Hypothalamus (tissue), 51 donors: ENCODE measurements at regions not wholly inside any gene's neighbourhood (a gene's known extent, or its start where the extent isn't known, plus 50 kb on each side); places are given as distances from the start of the nearest gene placed in this dataset.
"Not testable (repeated sequence)": the region's sequence is repeated elsewhere in the genome, so short reads cannot be mapped to it uniquely, and the experiment has no call there.

Experiments
- DNase-seq, 51 donors: peaks; one replicate each; lab custom pipeline; 2025; lab: John Stamatoyannopoulos, UW

DNA sequence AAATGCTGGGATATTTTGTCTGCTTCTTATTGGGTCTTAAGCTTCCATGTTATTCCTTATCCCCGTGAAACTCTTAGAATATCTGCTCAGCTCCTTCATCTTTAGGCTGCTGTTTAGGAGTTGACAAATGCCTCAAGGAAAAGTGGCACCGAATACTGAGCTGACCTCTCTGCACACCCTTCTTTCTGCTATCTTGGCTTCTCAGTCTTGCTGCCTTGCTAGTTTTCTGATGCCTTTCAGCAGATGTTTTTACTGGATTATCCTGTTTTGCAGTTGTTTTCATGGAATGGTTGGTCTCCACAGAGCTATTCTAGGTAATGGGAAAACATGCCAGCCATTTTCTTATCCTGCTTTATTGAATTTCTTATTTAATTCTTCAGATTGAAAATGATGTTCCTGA, 86.3 kb downstream of the GYPE start:
- no peak for DNase-seq

DNA sequence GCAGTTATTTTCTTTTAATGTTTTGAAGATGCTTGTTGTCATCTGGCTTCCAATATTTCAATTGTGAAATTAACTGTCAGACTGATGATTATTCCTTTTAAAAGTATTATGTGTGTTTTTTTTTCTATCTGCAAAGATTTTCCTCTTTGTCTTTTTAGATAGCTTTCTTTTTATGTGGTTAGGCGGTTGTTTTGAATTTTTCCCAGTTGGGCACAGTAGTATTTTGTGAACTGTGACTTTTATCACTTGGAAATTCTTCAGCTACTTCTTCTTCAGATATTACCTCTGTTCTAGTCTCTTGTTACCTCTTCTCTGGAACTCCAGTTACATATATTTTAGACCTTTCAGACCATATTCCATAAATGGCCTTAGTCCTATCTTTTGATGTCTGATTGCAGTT, 87.5 kb downstream of the GYPE start:
- DNase-seq = not testable (repeated sequence)

DNA sequence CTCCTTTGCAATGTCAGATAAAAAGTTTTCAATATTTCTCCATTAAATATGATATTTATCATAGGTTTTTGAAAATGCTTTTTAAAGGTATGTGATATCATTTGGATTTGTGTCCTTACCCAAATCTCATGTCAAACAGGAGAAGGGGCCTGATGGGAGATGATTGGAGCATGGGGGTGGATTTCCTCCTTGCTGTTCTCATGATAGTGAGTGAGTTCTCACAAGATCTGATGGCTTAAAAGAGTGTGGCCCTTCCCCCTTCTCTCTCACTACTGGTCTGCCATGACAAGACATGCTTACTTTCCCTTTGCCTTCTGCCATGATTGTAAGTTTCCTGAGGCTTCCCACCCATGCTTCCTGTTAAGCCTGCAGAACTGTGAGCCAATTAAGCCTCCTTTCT, 90.0 kb downstream of the GYPE start:
- not testable (repeated sequence) for DNase-seq

DNA sequence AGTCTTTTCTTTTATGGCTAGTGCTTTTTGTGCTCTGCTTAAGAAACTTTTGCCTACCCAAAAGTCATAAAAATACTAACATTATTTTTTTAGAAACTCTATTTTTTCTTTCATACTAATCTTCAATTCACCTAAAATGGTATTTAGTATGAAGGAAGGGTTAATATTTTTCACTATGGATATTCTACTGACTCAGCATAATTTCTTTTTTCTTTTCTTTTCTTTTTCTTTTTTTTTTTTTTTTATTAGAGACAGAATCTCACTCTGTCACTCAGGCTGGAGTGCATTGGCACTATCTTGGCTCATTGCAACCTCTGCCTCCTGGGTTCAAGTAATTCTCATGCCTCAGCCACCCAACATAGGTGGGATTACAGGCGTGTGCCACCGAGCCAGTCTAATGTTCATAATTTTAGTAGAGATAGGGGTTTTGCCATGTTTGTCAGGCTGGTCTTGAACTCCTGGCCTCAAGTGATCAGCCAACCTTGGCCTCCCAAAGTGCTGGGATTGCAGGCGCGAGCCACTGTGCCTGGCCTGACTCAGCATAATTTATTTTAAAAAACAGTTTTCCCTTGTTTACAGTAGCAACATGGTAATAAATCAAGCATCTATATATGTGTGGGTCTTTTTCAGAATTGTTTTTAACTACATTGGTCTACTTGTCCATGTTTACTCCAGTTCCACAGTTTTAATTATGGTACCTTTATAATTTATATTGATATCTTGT, 91.8 kb downstream of the GYPE start:
- not testable (repeated sequence) for DNase-seq

DNA sequence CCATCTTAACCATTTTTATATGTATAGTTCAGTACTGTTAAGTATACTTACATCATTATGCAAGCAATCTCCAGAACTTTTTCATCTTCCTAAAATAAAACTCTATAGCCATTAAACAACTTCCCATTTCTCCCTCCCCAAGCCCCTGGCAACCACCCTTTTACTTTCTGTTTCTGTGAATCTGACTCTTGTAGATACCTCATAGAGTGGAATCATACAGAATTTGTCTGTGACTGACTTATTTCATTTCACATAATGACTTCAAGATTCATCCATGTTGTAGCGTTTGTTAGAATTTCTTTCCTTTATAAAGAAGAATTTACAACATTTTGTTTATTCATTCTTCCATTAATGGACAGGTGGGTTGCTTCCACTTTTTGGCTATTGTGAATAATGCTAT, 91.2 kb upstream of the FREM3 start:
- DNase-seq = not testable (repeated sequence)

DNA sequence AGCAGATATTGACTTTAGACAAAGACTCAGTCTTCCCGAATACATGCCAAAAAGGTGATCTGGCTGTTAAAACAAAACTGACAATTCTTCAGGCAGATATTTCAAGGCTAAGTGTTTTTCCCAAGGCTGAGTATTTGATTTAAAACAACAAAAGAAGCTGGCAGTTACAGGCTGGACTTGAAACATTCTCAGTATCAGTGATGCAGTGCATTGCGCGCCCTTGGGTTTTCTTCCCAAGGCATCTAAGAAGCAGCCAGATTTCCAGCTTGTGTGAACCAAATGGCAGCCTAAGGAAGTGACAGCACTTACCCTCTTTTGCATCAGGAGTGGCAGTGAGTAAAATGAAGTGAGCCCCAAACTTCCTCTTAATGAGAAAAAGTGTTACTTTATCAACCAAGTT, 90.0 kb upstream of the FREM3 start:
- not testable (repeated sequence) for DNase-seq

DNA sequence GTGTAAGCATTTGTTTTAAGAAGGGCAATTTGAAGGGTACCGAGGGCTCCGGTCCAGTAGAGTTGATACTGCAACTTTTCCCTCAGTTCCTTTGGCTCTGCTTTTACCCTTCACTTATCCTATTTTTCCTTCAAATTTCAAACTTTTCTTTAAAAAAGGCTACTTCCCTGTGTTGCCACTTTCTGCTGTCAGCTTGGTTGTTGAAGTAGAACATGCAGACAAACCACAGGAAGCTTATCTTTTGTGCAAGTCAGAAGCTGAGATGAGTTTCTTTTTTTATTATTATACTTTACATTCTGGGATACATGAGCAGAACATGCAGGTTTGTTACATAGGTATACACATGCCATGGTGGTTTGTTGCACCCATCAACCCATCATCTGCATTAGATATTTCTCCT, 89.1 kb upstream of the FREM3 start:
- not testable (repeated sequence) for DNase-seq

DNA sequence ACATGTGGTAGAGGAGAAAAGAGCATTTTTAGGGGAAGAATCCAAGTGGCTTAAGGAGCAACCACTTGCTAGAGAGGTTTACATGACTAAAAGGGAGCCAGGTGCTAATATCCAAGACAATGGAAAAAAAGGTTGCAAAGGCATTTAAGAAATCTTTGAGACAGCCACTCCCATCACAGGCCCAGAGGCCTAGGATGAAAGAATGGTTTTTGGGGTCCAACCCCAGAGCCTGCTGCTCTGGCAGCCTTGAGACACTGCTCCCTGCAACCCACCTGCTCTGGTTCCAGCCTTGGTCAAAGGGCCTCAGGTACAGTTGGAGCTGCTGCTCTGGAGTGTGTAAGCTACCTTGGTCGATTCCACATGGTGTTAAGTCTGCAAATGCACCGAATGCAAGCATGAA, 84.1 kb upstream of the FREM3 start:
- DNase-seq = no peak

DNA sequence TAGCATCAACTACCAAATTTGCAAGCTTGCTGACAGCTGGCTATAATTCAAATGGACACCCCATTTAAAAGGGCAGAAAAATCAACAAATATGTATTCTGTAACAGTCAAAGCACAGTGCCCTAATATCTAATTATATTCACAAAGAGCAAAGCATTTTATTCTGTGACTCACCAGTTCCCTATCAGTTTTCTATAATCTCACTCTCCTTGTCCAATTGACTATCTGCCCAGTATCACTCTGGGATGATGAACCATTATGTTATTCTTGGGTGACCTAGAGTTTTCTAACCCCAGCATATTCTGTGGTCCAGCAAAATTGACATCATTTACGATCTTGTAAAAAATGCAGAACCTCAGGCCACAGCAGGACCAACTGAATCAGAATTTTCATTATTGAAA, 82.0 kb upstream of the FREM3 start:
- no peak for DNase-seq

DNA sequence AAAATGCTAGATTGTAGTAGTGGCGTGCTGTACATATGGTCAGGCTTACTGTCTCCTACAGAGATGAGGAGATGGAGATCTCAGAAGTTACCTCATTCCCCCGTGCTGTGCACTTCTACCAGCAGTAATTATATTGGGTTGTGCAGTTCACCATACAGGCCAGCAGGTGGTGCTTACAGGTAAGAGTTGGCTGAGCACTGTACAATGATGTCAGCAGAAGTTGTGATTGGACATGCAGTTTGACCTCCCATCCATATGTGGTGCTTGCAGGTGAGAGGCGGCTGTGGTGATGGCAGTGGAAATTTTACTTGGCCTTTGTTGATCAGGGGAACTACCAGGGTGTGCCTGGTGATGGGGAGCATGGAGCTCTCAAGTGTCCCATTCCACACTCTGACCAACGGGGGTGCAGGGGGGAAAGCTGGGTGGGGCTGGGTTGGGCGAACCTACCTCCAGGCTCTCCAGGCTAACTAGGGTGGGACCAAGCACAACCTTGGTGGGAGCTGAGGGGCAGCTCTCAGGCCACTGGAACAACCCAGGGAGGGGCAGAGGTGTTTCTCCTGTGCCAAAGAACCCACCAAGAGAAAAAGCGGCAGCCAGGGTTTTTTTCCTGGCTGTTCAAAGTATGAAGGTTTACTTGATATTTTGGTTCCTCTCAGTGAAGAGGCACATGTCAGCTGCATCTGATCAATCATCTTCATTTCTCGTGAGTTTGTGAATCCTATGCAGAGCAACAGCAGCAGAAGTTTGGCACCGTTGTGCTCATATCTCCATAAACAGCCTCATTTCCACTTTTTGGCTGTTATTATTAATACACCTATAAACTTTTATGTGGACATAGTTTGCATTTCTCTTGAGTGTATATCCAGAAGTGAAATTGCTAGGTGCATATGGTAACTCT, 73.8 kb upstream of the FREM3 start:
- peak in 2 of 51 donors; percentile 0 to 12 for DNase-seq

DNA sequence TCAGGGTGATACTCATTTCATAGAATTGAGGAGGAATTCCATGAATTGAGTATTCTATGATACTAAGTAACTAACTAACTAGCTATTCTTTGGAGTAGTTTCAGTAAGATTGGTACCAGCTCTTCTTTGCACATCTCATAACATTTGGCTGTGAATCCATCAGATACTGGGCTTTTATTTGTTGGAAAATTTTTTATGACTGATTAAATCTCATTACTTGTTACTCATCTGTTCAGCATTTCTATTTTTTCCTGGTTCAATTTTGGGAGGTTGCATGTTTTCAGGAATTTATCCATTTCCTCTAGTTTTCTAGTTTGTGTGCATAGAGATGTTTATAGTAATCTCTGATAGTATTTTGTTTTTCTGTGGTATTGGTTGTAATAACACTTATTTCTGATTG, 70.8 kb upstream of the FREM3 start:
- DNase-seq = no peak

DNA sequence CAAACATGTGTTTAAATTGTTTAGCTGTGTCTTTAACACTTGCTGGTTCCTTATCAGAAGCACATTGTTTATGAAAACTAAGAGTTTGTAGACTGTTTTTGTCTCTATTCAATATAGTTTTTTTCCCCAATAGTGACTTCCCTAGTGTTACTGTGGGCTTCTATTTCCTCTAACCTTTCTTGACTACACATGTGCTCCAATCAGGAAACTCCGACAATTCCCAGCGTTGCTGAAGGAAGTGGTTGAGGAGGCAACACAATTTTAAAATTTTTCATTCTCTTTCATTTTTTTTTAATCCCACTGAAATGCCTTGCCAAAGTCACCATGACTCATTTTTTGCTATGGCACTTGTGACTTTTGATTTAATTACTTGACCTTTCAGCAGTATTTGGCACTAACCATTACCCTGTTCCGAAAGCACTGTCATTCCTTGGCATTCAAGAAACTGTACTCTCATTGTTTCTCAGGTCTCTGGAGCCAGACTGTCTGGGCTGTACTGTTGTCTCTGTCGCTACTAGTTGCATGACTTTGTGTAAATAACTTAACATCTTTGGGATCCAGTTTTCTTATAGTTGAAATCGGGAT, 67.6 kb upstream of the FREM3 start:
- DNase-seq = no peak

DNA sequence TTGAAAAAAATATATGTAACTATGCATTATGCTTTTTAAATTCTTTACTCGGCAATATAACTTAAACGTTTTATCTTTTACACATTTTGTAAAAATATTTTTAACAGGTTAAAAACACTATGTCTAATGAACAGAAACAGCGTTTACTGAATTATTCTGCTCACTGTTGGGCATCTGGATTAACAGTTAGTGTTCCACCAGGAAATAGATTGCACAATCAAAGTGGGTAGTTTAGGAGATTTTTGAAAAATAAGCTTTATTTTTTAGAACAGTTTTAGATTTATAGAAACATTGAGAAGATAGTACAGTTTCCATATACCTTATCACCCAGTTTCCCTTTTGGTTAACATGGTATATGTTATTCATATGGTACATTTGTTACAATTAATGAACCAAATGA, 63.1 kb upstream of the FREM3 start:
- DNase-seq = no peak

DNA sequence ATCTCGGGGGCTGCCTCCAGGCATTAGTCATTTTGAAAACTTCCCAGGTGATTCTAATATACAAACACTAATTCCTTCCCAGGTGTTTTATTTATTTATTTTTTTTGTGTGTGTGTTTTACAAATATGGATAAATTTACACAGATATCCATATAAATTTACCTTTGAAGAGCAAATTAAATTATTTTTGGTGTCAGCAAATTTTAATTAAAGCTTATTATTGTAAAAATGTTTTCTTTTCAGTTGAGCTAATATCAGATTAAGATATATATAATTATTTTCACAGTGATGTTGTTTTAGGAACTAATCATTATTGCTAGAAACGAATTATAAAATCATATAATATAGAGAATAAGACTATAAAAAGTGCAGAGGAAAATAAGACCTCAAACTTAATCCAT, 62.0 kb upstream of the FREM3 start:
- no peak for DNase-seq
